Iris pigment epithelial cell (primary cell): ENCODE measurements at regions not wholly inside any gene's neighbourhood (a gene's known extent, or its start where the extent isn't known, plus 50 kb on each side); places are given as distances from the start of the nearest gene placed in this dataset.
A peak's percentile ranks its signal among the peaks of the same experiment; 100 is the strongest.
"Not testable (repeated sequence)": the region's sequence is repeated elsewhere in the genome, so short reads cannot be mapped to it uniquely, and the experiment has no call there.

Experiments used
- DNase-seq: peaks from one replicate; pipeline ENCODE4 v3.0.0-alpha.2; 2011; ENCODE audit warnings: low read depth

DNA sequence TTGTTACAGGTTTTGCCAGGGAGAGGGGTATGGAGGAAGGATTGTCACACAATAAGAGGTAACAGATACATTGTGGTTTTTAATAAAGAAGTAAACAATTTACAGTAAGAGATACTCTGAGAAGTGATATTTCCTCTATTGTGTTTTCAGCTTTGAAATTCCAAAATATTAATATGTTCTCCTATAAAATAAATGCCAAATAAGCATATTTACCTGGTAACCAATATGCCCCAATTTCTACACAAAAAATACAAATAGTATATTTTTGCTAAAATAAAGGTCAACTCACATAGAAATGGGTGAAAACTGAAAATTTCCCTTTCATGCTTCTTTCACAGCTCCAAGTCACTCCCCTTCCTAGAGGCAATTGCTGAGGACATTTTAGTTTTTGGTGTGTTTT lies 437.4 kb upstream of the UBE2E2 start:
- DNase-seq: no peak

- DNase-seq: no peak
Measured at GRCh38 chr3:22777834-22778233, 425.3 kb upstream of the UBE2E2 start.

DNA sequence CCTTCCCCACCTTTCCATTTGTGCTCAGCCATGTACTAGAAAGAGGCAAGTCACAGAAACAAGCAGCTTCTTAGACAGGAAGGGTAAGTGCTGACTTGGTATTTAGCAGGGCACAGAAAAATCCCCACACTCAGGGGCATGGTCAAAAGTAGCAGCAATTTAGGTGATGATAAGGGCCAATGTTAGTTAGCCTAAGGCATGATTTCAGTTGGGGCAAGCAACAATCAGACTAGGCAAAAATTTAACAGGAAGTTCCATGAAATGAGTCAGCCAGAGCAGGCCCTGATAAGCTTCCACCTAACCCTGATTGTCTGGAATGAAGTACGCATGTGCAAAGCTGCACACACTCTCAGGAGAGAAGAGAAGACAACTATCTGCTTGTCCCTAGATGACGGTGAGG lies 423.4 kb upstream of the UBE2E2 start:
- peak; percentile 15 for DNase-seq

- no peak for DNase-seq
Measured at GRCh38 chr3:22792533-22792932, 410.6 kb upstream of the UBE2E2 start.

DNA sequence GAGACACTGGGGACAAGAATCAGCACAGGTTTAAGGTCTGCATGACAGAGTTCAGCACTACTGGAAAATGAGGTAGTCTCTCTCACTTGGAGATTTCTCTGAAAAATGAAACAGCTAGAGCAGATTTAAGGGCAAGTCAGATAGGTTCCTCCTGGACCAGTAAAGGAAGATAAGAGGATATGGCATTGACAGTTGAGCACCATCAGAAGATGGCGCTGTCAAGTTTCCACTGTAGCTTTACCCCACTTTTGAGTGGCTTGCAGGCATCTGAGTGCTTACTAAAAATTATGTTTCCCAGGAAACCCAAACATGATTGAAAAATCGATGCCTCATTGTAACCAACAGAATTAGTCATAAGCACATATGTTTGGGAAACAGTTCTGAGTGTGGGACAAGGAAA lies 407.2 kb upstream of the UBE2E2 start:
- DNase-seq: no peak

- DNase-seq: no peak
Measured at GRCh38 chr3:22798461-22798860, 404.7 kb upstream of the UBE2E2 start.

DNA sequence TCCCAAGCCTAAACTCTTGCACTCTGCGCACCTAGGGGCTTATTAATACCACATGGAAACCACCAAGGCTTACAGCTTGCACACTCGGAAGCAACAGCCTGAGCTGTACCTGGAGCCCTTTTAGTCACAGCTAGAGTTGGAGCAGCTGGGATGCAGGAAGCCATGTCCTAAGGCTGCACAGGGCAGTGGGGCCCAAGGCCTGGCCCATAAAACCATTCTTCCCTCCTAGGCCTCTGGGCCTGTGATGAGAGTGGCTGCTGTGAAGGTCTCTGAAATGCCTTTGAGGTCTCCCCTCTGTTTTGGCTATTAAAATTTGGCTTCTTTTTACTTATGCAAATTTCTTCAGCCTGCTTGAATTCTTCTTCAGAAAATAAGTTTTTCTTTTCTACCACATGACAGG lies 383.9 kb upstream of the UBE2E2 start:
- DNase-seq: no peak

- DNase-seq: peak; percentile 28
Measured at GRCh38 chr3:22835041-22835440, 368.1 kb upstream of the UBE2E2 start.

DNA sequence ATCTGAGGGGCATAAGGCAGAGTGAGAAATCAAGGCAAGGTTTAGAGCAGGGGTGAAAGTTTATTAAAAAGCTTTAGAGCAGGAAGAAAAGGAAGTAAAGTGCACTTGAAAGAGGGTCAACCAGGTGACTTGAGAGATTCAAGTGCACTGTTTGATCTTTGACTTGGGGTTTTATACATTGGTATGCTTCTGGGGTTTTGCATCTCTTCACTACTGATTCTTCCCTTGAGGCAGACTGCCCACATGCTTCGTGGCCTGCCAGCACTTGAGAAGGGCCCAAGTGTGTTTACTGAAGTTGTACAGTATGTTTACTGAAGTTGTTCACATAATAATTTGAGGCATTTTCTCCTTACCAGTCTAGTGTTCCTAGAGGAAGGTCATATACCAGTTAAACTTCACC lies 367.0 kb upstream of the UBE2E2 start:
- DNase-seq: no peak

GRCh38 chr3:22843854-22844253 lies 359.3 kb upstream of the UBE2E2 start:
- DNase-seq: no peak

DNA sequence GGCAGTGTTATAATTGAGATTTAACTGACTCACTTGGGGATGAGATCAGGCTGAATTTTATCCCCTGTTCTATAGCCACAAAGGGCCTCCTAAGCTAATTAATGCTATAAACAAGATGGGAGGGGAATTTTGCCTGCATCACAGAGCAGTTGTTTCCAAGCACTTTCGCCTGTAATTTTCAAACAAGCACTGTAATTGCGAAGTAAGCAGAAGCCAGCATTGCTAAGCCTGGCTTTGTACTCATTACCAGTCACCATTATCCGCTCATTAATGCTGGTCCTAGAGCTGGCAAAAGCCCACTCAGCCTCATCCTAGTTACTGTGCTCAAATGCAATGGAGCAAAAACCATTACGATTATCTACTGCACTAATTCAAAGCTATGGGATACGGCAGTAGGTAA lies 356.6 kb upstream of the UBE2E2 start:
- no peak for DNase-seq

- DNase-seq: not testable (repeated sequence)
Measured at GRCh38 chr3:22849583-22849982, 353.5 kb upstream of the UBE2E2 start.

- DNase-seq: no peak
Measured at GRCh38 chr3:22856811-22857210, 346.3 kb upstream of the UBE2E2 start.

- no peak for DNase-seq
Measured at GRCh38 chr3:22858486-22858885, 344.6 kb upstream of the UBE2E2 start.

GRCh38 chr3:22859618-22860017 lies 343.5 kb upstream of the UBE2E2 start:
- no peak for DNase-seq

DNA sequence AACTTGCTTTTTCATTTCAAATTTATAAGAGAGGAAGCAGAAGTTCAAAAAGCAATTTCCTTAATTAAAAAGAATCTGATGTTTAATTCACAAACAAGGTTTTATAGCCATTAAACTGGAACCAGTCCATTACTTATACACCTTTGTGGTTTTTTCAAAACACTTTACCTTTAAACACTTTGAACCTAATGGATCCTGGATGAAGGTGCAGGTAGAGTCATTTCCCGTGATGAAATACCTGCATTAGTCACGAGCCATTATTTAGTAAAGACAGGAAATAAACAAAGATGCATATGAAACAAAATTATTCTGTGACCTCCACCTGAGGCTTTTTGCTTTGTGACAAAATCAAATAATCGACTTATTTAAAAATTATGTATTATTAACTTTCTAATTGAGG lies 341.7 kb upstream of the UBE2E2 start:
- no peak for DNase-seq

DNA sequence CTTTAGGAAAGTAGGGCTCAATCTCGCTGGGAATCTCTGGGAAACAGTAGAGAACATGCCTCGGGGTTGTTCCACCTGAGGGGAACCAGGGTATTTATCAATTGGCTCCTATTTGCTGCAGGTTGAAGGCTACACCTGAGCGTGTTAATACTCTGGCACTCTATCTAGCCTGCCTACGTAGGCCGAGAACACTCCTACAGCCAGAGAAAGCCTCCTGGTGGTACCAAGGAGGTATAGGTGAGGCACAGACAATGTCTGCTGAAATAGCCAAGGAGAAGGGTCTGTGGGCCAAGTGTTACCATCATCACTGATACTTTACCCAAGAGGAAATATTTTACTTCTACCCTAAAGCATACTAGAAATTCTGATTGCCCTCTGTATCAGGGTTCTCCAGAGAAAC lies 341.0 kb upstream of the UBE2E2 start:
- no peak for DNase-seq

GRCh38 chr3:22882834-22883233 lies 320.3 kb upstream of the UBE2E2 start:
- not testable (repeated sequence) for DNase-seq

DNA sequence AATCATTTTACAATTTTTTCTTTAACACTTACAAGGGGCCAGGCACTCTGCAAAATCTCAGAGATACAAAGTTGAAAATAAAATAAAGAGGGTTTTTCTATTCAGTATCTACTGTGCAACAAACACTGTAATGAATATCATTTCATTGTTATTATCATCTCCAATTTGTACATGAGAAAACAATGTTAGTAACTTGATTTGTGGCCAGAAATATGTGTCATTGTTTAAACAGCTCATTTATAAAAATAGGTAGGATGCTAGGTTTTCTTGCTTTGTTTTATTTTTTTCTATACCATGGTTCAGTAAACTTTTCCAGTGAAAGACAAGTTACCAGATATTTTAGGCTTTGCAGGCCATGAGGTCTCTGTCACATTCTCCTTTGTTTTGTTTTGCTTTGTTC lies 318.1 kb upstream of the UBE2E2 start:
- no peak for DNase-seq

DNA sequence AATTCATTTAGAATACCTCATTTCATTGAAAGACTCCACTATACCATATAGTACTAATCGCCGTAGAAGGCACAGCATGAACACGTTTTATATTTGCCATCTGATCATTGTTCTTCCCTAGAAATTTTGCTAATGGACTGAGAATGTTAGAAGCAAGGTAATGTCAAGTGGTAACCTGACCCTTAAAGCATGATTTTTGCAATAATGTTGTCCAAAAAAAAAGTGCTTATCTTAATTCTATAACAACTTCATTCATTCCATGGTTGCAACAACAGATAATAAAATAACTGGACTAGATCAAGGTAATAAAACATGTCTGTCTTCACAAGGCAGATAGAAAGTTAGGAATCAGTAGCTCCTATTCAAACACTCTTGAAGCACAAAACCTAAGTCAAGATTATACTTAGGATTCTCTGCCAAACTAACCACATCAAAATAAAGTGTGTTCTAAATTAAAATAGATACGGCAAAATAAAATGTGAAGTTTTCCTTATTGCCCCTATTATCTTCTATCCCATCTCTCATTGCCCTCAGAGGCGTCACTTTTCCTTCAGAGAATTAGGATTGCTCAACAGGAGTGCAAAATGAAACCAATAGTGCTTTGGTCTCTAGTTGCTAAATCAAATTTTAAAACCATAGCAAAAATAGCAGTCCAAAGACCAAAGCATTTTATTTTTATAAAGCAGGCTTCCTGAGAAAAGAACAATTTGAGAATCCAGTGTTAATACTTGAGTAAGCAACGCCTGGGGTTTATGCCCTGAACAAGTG lies 317.4 kb upstream of the UBE2E2 start:
- no peak for DNase-seq

DNA sequence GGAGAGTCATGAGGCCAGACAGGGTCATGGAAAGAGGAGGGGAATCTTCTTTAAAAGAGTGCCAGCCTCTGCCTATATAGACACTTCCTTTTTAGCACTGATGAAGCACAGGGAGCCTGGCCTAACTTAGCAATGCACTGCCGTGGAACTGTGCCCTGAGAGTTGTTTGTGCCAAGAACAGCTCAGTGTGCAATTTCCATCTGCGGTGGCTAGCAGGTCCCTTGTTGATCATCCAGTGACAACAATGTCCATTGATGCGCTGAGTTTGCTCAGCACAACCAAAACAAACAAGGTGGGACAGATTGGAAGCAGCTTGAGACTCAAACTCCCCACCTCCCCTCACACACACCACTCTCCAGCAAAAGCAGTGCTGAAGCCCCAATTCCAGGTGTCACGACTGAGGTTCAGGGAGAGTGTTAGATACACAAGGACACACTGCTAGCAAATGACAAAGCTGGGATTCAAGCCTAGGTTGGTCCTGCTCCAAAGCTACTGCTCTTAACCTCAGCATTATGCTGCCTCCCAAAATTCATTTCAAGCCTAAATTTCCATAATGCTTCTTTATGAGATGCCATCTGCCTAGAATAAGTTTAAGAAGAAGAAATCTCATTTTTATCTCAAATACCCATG lies 316.6 kb upstream of the UBE2E2 start:
- no peak for DNase-seq

DNA sequence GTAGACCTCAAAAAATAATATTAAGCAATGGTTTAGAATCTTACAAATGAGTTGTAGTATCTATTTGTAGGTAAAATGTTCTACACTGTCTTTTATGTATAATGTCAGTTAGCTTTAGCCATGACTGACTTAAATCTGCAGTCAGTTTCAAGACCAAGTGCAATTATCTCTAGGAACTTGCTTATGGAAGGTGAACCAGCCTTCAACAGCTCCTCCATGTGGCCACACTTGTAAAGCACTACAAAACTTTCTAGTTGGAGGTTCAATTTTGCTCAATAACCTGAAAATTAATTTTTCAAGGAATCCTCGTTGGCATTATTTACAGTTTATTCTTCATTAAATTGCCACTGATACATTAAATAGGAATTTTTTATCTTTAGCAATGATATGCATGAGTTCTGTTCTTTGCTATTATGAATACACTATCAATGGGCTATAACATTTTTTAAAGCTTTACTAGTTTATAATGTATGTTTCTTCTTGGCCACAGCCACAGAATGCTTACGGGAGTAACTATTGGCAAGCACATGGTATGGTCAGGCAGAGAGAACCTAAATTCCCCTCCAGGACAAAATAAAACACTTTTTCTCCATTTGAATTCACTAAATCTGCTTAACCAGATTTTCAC lies 315.3 kb upstream of the UBE2E2 start:
- peak; percentile 58 for DNase-seq

DNA sequence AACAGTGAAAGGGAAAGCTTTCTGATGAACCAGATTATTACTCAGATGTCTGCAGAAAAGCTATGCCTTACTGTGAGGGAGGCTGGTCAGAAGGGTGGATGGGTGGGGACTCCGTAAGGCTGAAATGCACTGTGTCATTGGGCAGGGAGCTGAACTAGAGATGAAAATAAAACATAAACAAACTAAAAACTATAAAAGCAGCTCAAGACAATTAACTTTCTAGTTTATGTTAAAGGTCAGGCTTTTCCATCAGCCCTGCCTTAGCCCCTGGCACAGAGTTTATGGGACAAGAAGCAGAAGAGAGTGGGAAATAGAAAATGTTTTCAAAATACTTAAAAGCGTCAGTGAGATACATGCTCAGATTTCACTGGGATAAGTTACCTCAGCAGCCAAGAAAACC lies 310.0 kb upstream of the UBE2E2 start:
- DNase-seq: no peak
